HG02973 (cell line): ENCODE measurements at regions not wholly inside any gene's neighbourhood (a gene's known extent, or its start where the extent isn't known, plus 50 kb on each side); places are given as distances from the start of the nearest gene placed in this dataset.

Experiments used
- ATAC-seq: cut with Tn5 transposase; IDR thresholded peaks from one replicate; pipeline ENCODE4 v1.9.1; 2021; ENCODE audit warnings: moderate library complexity; ENCODE audit not compliant: unreplicated experiment

GRCh38 chr18:33960417-33960816 lies 264.3 kb downstream of the NOL4 start:
- no peak for ATAC-seq

DNA sequence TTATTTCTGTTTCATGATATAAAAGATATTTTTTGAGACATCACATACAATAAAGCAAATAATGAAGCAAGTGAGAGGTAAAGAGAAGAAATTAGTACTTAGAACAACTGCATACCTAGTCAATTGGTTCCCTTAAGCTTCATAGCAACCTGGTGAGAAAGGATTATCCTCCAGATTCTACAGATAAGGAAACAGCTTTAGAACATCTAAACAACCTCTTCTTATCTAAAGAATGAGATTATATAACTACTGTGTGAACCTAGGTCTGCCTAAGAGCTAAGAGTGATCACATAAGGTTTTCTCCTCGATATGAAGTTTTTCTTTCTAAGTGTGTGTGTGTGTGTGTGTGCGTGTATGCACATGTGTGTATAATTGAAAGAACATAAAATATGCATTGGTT lies 265.1 kb downstream of the NOL4 start:
- no peak for ATAC-seq

DNA sequence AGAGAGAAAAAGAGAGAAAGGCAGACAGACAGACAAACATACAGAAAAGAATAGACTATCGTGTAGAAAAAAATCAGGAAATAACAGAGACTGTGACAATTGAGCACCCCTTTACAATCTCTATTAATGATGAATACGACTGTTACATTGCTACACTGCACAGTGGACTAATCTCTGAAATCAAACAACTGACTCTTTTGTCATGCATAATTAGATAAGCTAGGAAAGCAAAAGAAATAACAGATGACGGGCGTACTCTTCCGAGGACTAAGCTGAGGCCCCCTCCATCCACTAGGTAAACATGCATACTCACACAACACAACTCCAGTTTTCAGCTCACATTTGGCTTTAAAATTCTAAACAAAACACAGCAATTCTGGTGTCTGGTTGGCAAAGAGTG lies 267.0 kb downstream of the NOL4 start:
- ATAC-seq, result no peak

GRCh38 chr18:33951031-33951430 lies 273.7 kb downstream of the NOL4 start:
- no peak for ATAC-seq

GRCh38 chr18:33946336-33946735 lies 278.4 kb downstream of the NOL4 start:
- no peak for ATAC-seq

DNA sequence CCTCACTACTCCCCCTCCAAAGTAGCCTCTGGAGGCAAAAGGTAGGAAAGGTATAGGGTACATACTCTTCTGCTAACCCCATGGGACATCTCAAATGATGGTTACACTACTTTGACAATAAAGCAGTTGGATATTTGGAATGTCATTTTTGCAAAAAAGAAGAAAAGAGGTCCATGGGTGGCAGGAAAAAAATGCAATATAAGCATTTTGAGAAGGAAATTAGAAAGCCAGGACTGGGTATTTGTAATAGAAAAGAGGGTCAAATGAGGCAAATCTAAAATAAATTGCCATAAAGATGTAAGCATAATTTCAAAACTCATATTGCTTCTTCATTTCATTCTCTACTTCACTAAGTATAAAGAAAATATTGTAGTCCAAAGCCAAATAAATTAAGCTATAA lies 280.2 kb downstream of the NOL4 start:
- ATAC-seq, result no peak

- no peak for ATAC-seq
Measured at GRCh38 chr18:33937270-33937816, 287.4 kb downstream of the NOL4 start.

DNA sequence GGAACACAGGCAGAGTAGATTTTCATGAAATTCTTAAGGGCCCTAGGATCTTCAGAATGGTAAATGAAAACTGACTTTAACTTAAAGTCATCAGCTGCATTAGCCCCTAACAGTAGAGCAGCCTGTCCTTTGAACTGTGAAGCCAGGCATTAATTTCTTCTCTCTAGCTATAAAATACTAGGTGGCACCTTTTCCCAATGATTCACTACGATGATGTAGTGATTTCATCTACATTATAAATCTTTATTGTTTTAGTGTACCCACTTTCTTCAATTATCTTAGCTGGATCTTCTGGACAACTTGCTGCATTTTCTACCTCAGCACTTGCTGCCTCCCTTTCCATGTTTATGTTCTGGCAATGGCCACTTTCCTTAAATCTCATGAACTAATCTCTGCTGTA lies 290.5 kb downstream of the NOL4 start:
- no peak for ATAC-seq

GRCh38 chr18:33928231-33928630 lies 296.5 kb downstream of the NOL4 start:
- no peak for ATAC-seq

- ATAC-seq, result no peak
Measured at GRCh38 chr18:33924576-33924975, 300.1 kb downstream of the NOL4 start.

DNA sequence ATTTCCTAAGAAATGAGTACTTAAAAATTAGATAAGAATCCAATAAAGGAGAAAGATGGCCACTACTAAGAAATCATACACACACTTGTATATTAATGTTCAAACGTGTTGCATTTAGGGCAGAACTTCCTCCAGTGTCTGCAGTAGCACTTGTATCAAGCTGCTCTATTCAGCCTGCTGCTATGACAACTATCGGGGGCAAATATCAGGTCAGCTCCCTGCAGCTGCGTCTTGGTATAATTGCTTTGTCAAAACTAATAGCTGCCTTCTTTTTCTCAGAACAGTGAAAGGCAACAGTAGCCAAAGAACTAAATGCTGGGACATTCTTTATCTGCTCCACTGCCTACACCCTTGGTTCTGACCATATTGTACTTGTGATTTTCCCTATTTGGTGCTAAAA lies 300.7 kb downstream of the NOL4 start:
- ATAC-seq, result no peak

DNA sequence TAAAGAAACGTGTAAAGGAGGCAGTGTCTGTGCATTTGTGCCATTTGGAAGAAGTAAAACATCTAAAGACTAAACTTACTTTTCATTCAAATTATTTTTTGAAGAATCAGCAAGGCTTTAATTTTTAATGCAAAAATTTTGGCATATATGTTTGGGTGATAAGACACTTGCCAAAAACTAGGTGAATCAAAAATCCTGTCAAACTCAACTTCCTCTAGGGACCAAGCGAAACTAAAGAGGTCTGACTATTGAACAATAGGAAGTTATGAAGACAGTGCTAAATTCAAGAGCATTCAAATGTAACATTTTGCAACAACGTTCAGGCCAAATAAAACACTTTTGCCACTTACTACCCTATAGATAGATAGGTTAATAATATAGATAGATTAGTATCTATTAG lies 306.1 kb downstream of the NOL4 start:
- ATAC-seq, result no peak

- ATAC-seq, result no peak
Measured at GRCh38 chr18:33916200-33916599, 308.5 kb downstream of the NOL4 start.

DNA sequence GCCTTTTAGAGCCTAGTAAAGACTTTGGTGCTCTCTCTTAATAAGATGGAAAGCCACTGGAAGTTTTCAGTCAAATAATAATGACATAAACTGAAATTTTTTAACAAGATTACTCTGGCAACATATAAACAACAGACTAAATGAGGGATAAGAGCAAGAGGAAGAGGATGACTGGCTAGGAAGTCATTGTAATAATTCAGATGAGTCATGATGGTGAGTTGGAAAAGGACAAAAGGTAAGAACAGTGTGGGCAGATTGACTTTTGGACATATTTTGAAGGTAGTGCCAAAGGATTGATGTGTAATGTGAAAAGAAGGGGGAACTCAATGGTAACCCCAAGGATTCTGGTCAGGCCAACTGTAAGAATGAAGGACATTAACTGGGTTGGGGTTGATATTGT lies 310.3 kb downstream of the NOL4 start:
- ATAC-seq, result no peak

DNA sequence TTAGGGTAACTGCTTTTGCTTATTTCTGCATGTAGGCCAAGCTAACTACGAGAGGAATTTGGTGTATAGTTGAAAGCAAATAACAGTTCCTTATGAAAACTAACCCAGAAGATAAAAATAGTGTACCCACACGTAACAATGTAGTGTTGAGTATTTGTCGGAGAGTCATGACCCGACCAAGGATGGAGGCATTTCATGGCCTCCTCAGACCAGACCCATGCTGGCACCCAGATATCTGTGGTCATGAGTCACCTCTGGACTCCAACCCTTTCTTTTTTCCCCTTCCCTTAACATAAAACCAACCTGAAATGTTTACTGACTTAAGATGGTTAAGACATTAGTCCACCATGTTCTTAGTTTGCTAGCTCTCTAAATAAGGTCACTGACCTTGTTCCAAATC lies 318.7 kb downstream of the NOL4 start:
- no peak for ATAC-seq

DNA sequence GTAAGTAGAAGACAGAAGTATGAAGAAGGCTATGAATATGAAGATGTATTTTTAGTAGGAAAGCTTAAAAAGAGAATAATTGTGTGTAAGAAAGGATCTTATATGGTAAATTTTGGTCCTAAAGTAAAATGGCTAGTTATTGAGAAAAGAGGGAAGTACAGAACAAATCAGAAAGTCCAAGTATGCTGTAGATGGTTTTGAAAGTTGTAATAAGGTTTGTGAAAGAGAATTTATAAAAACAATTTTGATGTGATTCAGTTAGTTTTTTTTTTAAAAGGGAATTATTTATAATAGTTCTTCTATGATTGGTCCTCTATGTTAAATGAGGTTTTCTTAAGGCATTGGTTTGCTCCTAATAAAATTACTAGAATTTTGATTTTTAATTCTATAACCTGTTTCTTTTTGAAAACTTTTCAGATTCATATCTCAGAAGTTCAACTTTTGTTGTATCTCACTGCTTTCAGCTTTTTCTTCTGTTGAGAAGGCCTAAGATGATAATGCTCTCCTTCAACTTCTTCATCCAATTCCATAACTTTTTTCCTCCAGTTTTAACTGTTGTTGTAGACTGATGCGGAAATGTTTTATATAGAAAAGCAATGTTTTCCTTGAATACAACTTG lies 322.7 kb downstream of the NOL4 start:
- ATAC-seq, result no peak

- no peak for ATAC-seq
Measured at GRCh38 chr18:33900638-33901037, 322.6 kb downstream of the ASXL3 start.

- ATAC-seq, result no peak
Measured at GRCh38 chr18:33898427-33898826, 320.4 kb downstream of the ASXL3 start.

DNA sequence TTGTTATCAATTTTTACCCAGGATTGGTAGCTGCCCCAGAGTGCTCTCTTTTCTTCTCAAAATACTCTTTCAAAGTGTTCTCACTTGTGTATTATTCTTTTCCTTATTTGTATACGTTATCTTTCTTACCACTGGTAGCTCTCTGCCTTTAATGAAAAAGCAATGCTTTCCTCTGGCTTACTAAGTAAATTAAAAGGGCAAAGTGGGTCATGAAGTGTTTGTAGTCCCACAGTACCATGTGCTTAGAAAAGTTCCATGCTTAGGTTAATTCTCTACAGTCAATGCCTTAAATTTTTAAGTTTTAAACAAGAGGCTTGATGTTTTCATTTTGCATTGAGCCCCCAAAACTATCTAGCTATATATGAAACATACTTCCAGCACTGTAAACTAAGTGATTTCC lies 300.2 kb downstream of the ASXL3 start:
- no peak for ATAC-seq

GRCh38 chr18:33875029-33875565 lies 297.1 kb downstream of the ASXL3 start:
- no peak for ATAC-seq

DNA sequence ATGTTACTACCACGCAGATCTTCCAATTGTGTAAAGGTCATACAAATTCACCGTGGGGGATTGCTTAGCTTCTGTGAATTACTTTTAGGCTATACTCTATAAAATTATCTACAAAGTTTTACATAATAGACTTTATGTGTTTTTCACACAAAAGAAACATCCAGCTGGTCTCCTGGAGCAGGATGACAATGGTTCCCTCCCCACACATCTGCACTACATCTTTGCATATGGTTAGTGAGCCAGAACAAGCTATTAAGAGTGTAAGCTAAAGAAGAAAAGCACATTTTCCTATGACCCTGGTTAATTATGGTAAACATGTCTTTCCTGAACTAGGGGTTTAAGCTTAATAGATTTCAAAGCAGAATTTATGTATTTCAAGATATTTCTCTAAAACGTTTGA lies 295.1 kb downstream of the ASXL3 start:
- no peak for ATAC-seq

- no peak for ATAC-seq
Measured at GRCh38 chr18:33871363-33872025, 293.5 kb downstream of the ASXL3 start.
